ENCODE measurements at regions not wholly inside any gene's neighbourhood (a gene's known extent, or its start where the extent isn't known, plus 50 kb on each side); places are given as distances from the start of the nearest gene placed in this dataset.

DNA sequence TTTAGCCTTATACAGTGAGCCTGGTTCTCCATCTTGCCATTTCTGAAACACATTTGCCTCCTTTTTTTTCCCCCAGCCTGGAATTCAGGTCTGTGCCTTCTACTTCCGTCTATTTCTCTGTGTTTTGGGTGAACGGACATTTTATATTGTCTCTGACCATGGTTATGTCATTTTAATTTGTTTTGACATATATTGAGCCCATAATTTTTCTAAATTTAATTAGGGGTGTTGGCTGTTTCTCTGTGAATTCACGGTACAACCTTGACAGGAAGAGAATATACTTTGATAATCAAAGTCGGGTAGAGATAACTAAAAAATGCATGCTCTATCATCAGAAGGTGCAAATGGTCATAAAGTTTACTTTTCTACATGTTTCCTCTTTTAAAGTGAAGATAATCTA, 361.4 kb downstream of the VGLL3 start:
- H3K27me3 ChIP-seq = no peaks in the 10 kb centered on the region
- H3K27ac ChIP-seq = no peak overlapping the region
- H3K36me3 ChIP-seq = no peaks in the 10 kb centered on the region
- no peaks in the 10 kb centered on the region for H3K9me3 ChIP-seq
- DNase-seq = no peak
- TF ChIP-seq, protein P1, sequence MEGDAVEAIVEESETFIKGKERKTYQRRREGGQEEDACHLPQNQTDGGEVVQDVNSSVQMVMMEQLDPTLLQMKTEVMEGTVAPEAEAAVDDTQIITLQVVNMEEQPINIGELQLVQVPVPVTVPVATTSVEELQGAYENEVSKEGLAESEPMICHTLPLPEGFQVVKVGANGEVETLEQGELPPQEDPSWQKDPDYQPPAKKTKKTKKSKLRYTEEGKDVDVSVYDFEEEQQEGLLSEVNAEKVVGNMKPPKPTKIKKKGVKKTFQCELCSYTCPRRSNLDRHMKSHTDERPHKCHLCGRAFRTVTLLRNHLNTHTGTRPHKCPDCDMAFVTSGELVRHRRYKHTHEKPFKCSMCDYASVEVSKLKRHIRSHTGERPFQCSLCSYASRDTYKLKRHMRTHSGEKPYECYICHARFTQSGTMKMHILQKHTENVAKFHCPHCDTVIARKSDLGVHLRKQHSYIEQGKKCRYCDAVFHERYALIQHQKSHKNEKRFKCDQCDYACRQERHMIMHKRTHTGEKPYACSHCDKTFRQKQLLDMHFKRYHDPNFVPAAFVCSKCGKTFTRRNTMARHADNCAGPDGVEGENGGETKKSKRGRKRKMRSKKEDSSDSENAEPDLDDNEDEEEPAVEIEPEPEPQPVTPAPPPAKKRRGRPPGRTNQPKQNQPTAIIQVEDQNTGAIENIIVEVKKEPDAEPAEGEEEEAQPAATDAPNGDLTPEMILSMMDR (IDR thresholded peaks at IDR 0.05) = no peak
- no peak for TF ChIP-seq POLR2A (IDR thresholded peaks at IDR 0.05)
- H3K4me1 ChIP-seq = no peaks in the 10 kb centered on the region
- no peak overlapping the region for H3K4me3 ChIP-seq

DNA sequence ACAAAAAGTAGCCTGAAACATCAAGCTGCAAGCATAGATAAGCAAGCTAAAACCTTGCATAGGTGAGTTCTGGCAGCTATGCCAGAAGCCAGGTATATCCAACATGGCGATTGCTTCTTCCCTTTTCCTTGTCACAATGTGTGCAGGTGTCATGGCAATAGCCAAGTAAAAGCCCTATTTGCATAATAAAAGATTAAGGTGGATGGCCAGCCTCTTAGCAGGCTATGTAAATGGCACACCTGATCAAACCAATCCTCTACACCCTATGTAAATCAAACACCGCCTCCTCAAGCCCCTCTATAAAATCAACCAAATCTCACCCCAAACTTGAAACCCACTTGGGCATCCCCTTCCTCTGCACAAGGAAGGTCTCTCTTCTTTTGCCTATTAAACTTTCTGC, 366.8 kb downstream of the VGLL3 start:
- no peak for TF ChIP-seq POLR2A (IDR thresholded peaks at IDR 0.05)
- TF ChIP-seq, protein P1 (IDR thresholded peaks at IDR 0.05) = no peak
- H3K27ac ChIP-seq = no peak overlapping the region
- H3K4me1 ChIP-seq = no peaks in the 10 kb centered on the region
- DNase-seq = no peak
- H3K4me3 ChIP-seq = no peak overlapping the region
- H3K27me3 ChIP-seq = no peaks in the 10 kb centered on the region
- no peaks in the 10 kb centered on the region for H3K36me3 ChIP-seq
- H3K9me3 ChIP-seq = no peaks in the 10 kb centered on the region

DNA sequence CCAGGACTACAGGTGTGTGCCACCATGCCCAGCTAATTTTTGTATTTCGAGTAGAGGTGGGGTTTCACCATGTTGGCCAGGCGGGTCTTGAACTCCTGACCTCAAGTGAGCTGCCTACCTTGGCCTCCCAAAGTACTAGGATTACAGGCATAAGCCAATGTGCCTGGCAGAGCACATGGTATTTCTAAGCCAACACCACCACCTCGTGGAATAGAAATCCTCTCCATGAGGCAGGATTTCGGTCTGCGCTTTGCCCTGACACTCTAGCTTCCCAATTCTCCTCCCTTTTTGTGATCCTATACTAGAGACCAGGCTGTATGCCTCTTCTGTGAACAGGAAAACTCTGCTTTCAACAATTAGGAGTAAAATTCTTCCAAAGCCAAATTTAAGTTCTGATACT, 372.2 kb downstream of the VGLL3 start:
- Histone ChIP-seq H3K4me1 (no peaks in the 10 kb centered on the region), H3K4me3 (no peak overlapping the region), H3K27ac (no peak overlapping the region), H3K9me3 (no peaks in the 10 kb centered on the region), H3K27me3 (no peaks in the 10 kb centered on the region), H3K36me3 (no peaks in the 10 kb centered on the region)
- no peak for DNase-seq
- no peak for TF ChIP-seq POLR2A (IDR thresholded peaks at IDR 0.05)
- TF ChIP-seq, protein P1 (IDR thresholded peaks at IDR 0.05) = no peak

DNA sequence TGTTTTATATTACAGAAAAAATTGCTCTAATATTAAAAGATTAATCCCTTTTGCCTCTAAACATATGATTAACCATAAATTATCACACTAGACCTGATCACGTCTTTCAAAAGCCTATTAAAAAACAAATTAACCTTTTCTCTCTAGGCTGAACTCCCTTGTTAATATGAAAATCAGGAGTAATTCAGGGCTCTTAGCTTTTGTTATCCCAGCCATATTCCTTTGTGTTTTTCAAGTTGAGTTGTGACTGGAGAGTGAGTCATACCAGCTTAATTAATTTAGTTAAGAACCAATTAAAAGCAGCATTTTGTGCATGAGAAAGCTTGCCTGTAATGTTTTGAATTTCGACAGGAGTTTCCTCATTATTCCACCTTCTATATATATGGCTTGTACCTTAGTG, 385.8 kb downstream of the VGLL3 start:
- H3K4me1 ChIP-seq = no peaks in the 10 kb centered on the region
- H3K36me3 ChIP-seq = no peaks in the 10 kb centered on the region
- DNase-seq = no peak

DNA sequence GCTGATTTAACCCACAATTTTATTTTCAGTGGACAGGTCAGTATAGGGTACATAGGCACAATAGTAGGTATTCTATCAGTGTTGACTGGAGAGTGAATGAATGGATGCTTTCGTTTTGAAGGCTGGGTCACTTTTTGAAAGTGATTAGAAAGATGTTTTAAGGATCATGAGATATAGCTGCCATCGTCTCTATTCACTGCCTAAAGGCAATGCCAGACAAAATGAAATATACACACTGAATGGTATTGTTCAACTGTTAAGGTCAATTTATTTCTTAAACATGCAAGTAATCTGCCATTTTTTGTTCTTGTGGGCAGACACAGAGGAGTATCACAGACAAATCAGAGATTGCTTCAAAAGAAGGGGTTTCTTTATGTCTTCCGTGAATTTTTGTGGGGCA, 395.3 kb downstream of the VGLL3 start:
- Histone ChIP-seq H3K27me3 (no peaks in the 10 kb centered on the region), H3K4me1 (no peaks in the 10 kb centered on the region), H3K9me3 (no peaks in the 10 kb centered on the region), H3K4me3 (no peak overlapping the region), H3K27ac (no peak overlapping the region), H3K36me3 (no peaks in the 10 kb centered on the region)
- no peak for TF ChIP-seq POLR2A (IDR thresholded peaks at IDR 0.05)
- TF ChIP-seq, protein P1 (IDR thresholded peaks at IDR 0.05) = no peak
- no peak for DNase-seq

More for the DNA sequence above, 385.8 kb downstream of the VGLL3 start:
- no peak for TF ChIP-seq POLR2A (IDR thresholded peaks at IDR 0.05)
- TF ChIP-seq, protein P1 (IDR thresholded peaks at IDR 0.05) = no peak
- Histone ChIP-seq H3K27ac (no peak overlapping the region), H3K9me3 (no peaks in the 10 kb centered on the region), H3K4me3 (no peak overlapping the region), H3K27me3 (no peaks in the 10 kb centered on the region)

DNA sequence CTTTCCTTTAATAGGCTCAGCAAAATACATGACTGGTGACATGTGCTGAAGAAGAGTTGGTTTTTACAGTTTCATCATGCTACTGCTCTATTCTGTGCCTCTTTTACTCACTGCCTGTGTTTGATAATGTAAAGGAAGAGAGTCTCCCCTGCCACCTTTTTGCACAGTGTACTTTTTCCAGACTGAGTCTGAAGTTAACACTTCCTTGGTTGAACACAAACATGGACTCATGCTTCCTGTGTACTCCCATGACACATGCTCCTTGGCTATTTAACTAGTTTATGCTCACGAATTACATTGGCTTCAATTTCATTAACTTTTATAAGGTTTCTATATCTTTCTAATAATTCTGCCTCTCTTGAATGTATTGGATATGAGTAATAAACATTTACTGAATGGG, 396.1 kb downstream of the VGLL3 start:
- no peak overlapping the region for H3K27ac ChIP-seq
- no peak for TF ChIP-seq POLR2A (IDR thresholded peaks at IDR 0.05)
- TF ChIP-seq, protein P1 (IDR thresholded peaks at IDR 0.05) = no peak
- no peak for DNase-seq
- H3K4me3 ChIP-seq = no peak overlapping the region
- H3K4me1 ChIP-seq = no peaks in the 10 kb centered on the region
- H3K27me3 ChIP-seq = no peaks in the 10 kb centered on the region
- H3K9me3 ChIP-seq = no peaks in the 10 kb centered on the region
- no peaks in the 10 kb centered on the region for H3K36me3 ChIP-seq

Data from Peyer's patch (tissue), 4 donors.